GM21576 (cell line): ENCODE measurements at regions not wholly inside any gene's neighbourhood (a gene's known extent, or its start where the extent isn't known, plus 50 kb on each side); places are given as distances from the start of the nearest gene placed in this dataset.

Source experiments
- ATAC-seq: cut with Tn5 transposase; IDR thresholded peaks from one replicate; pipeline ENCODE4 v1.9.1; 2021; ENCODE audit warnings: mild to moderate bottlenecking, moderate library complexity; ENCODE audit not compliant: unreplicated experiment

GRCh38 chr12:28601570-28602058 lies 411.4 kb downstream of the CCDC91 start:
- ATAC-seq, result no peak

- ATAC-seq, result no peak
Measured at GRCh38 chr12:28602786-28603185, 412.5 kb downstream of the CCDC91 start.

GRCh38 chr12:28603239-28603638 lies 413.0 kb downstream of the CCDC91 start:
- ATAC-seq, result no peak

- no peak for ATAC-seq
Measured at GRCh38 chr12:28603801-28604200, 413.5 kb downstream of the CCDC91 start.

- ATAC-seq, result no peak
Measured at GRCh38 chr12:28604240-28604639, 414.0 kb downstream of the CCDC91 start.

GRCh38 chr12:28606967-28607557 lies 416.8 kb downstream of the CCDC91 start:
- no peak for ATAC-seq

GRCh38 chr12:28610401-28611114 lies 420.3 kb downstream of the CCDC91 start:
- no peak for ATAC-seq

GRCh38 chr12:28611115-28611435 lies 420.8 kb downstream of the CCDC91 start:
- ATAC-seq, result no peak

- no peak for ATAC-seq
Measured at GRCh38 chr12:28611449-28611848, 421.2 kb downstream of the CCDC91 start.

GRCh38 chr12:28618171-28618570 lies 427.9 kb downstream of the CCDC91 start:
- ATAC-seq, result no peak

GRCh38 chr12:28618772-28619171 lies 428.5 kb downstream of the CCDC91 start:
- ATAC-seq, result no peak

- ATAC-seq, result no peak
Measured at GRCh38 chr12:28620281-28620680, 430.0 kb downstream of the CCDC91 start.

GRCh38 chr12:28622406-28622805 lies 432.1 kb downstream of the CCDC91 start:
- ATAC-seq, result no peak

- no peak for ATAC-seq
Measured at GRCh38 chr12:28626504-28626903, 436.2 kb downstream of the CCDC91 start.

GRCh38 chr12:28629691-28630090 lies 439.4 kb downstream of the CCDC91 start:
- no peak for ATAC-seq

GRCh38 chr12:28631831-28632230 lies 441.6 kb downstream of the CCDC91 start:
- ATAC-seq, result no peak

GRCh38 chr12:28640519-28640918 lies 450.3 kb downstream of the CCDC91 start:
- no peak for ATAC-seq

- ATAC-seq, result no peak
Measured at GRCh38 chr12:28645436-28645835, 455.2 kb downstream of the CCDC91 start.

- ATAC-seq, result no peak
Measured at GRCh38 chr12:28645891-28646290, 455.6 kb downstream of the CCDC91 start.

- ATAC-seq, result no peak
Measured at GRCh38 chr12:28650906-28651305, 460.6 kb downstream of the CCDC91 start.

GRCh38 chr12:28652239-28652638 lies 462.0 kb downstream of the CCDC91 start:
- ATAC-seq, result no peak

GRCh38 chr12:28681980-28682379 lies 467.1 kb upstream of the FAR2 start:
- no peak for ATAC-seq

- ATAC-seq, result no peak
Measured at GRCh38 chr12:28683366-28683765, 465.7 kb upstream of the FAR2 start.
